Neural progenitor cell (in vitro differentiated cells): ENCODE measurements at regions not wholly inside any gene's neighbourhood (a gene's known extent, or its start where the extent isn't known, plus 50 kb on each side); places are given as distances from the start of the nearest gene placed in this dataset.

Experiments
- EZH2 ChIP-seq: fragments of 200-600 bp; sonication (generic); IDR thresholded peaks from 2 replicates; pipeline ENCODE4 v1.6.1; 2017; ENCODE audit warnings: antibody characterized with exemption, mild to moderate bottlenecking, moderate library complexity
- EZH2phosphoT487 ChIP-seq: fragments of 200-600 bp; sonication (generic); IDR thresholded peaks from 2 replicates; pipeline ENCODE4 v1.6.1; 2017; ENCODE audit warnings: antibody characterized with exemption
- TF ChIP-seq, protein P1 (sequence below): fragments of 200-600 bp; sonication (generic); IDR thresholded peaks from 2 replicates; pipeline ENCODE4 v1.5.1; 2017; ENCODE audit warnings: antibody characterized with exemption, mild to moderate bottlenecking

DNA sequence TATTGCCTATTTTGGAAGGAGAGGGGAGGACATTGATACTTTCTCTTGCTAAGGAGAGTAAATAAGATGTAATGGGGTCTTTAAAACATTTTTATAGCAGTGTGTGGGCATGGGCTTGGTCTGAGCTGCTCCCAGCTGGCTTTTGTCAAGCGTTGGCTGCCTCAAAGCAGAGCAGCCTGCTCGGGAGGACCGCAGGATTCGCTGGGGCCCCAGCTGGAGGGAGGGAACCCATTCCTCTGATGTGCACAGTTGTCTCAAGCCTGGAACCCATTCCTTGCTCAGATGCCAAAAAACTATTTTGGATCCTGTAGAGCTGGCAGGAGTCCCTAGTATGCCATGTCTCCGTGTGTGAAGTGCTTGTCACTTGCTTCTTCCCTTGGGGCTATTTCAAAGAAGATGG lies 59.4 kb upstream of the RMDN2 start:
- TF ChIP-seq, protein P1, sequence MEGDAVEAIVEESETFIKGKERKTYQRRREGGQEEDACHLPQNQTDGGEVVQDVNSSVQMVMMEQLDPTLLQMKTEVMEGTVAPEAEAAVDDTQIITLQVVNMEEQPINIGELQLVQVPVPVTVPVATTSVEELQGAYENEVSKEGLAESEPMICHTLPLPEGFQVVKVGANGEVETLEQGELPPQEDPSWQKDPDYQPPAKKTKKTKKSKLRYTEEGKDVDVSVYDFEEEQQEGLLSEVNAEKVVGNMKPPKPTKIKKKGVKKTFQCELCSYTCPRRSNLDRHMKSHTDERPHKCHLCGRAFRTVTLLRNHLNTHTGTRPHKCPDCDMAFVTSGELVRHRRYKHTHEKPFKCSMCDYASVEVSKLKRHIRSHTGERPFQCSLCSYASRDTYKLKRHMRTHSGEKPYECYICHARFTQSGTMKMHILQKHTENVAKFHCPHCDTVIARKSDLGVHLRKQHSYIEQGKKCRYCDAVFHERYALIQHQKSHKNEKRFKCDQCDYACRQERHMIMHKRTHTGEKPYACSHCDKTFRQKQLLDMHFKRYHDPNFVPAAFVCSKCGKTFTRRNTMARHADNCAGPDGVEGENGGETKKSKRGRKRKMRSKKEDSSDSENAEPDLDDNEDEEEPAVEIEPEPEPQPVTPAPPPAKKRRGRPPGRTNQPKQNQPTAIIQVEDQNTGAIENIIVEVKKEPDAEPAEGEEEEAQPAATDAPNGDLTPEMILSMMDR: no peak
- no peak for TF ChIP-seq EZH2
- no peak for TF ChIP-seq EZH2phosphoT487
